Stomach (tissue), 4 donors: ENCODE measurements at regions not wholly inside any gene's neighbourhood (a gene's known extent, or its start where the extent isn't known, plus 50 kb on each side); places are given as distances from the start of the nearest gene placed in this dataset.

Experiments
- CTCF ChIP-seq, 7 experiments: fragments of 450-650 bp in 4 of 7; fragments of 200-600 bp in 3 of 7; sonication (generic) in 3 of 7; IDR thresholded peaks; one replicate each; pipeline ENCODE4 v1.5.1; 2016 to 2019; ENCODE audit warnings: antibody characterized with exemption in 7 of 7, control low read depth in 2 of 7, mild to moderate bottlenecking in 1 of 7
- POLR2A ChIP-seq, 4 donors: fragments of 450-650 bp; IDR thresholded peaks; one replicate each; pipeline ENCODE4 v1.6.1; 2016; ENCODE audit warnings: antibody characterized with exemption in 4 of 4, control low read depth in 2 of 4, mild to moderate bottlenecking in 1 of 4, moderate library complexity in 1 of 4

- TF ChIP-seq CTCF (IDR thresholded peaks at IDR 0.05) (no peak), POLR2A (IDR thresholded peaks at IDR 0.05) (no peak)
These were observed 308.9 kb upstream of the PTPRD start for GRCh38 chr9:10921671-10922070.
